ENCODE measurements at regions not wholly inside any gene's neighbourhood (a gene's known extent, or its start where the extent isn't known, plus 50 kb on each side); places are given as distances from the start of the nearest gene placed in this dataset.
A peak's percentile ranks its signal among the peaks of the same experiment; 100 is the strongest.

DNA sequence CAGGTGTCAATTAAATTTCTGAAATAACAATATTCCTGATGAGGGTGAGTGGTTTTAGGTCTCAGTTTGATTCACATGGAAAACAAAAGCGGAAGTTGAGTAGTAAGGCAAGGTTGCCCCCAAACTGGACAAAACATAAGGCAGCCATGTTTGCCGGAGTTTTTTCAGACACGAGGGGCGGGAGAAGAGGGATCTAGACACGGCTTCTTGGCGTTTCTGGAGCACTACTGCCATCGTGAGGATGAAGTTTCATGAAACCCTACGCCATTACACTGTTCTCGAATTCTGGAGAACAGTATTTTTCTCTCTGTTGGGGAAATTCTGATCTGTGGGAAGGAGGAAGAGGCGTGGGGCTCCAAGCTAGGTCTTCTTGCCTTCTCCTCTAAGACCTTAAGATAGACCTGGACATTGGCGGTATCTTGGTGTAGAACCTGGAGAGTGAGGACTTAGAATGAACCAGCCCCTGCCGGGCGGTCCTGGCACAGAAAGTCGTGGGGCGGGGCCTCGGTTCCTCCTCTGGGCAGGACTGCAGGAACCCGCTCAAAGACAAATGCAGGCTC, 160.3 kb downstream of the OR13H1 start:
- ATAC-seq, result peak; percentile 88

DNA sequence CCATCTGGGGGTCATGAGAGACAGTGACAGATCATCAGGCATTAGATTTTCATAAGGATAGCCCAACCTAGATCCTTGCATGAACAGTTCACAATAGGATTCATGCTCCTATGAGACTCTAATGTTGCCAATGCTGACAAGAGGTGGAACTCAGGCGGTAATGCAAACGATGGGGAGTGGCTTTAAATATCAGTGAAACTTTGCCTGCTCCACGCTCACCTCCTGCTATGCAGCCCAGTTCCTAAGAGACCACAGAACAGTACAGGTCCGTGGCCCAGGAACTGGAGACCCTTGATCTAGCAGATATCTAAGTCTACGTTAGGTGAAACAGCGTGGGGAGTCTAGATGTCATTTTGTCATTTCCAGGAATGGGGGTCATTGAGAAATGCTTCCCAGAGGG, 165.7 kb downstream of the OR13H1 start:
- no peak for ATAC-seq

DNA sequence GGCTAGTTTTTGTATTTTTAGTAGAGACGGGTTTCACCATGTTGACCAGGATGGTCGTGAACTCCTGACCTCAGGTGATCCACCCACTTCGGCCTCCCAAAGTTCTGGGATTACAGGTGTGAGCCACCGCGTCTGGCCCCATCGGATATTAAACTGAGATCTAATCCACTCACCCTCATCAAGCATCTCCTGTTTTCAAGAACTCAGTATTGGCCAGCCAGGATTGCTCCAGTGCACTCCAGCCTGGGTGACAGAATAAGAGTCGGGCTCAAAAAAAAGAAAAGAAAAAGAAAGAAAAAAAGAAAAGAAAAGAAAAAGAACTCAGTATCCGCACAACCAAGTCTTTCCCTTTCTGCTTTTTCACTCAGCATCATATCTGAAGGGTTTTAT, 167.6 kb downstream of the OR13H1 start:
- ATAC-seq, result no peak

DNA sequence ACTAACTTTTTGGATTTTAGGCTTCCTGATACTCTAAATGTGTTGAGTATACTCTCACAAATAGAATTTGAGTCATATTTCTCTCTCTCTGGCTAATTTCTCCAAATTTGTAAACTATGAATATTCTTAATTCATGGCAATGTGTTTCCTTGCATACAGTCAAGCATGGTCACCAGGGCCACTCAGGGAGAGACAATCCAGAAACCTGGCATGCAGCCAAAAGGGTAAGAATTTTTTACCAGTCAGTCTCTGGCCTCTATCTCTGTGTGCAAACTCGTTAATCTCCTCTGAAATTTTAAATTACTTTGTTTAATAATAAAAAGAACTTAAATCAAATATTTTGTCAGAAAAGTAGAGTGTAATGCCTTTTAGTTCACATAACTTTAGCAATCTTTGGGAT, 179.8 kb downstream of the OR13H1 start:
- no peak for ATAC-seq

DNA sequence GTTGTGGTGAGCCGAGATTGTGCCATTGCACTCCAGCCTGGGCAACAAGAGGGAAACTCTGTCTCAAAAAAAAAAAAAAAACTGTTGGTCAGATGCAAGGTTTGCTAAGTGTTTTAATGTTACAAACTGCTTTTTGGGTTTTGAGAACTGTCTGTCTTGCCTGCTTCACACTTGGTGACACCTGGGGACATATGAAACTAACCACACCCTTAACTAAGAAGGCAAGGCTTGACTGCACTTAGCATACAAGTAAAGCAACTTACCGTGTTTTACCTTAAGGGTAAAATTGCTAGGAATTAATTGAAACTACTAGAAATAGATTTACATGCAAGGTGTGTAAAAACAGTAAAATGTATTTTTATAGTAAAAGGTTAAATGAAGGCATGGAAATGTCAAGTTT, 180.4 kb downstream of the OR13H1 start:
- ATAC-seq, result no peak

DNA sequence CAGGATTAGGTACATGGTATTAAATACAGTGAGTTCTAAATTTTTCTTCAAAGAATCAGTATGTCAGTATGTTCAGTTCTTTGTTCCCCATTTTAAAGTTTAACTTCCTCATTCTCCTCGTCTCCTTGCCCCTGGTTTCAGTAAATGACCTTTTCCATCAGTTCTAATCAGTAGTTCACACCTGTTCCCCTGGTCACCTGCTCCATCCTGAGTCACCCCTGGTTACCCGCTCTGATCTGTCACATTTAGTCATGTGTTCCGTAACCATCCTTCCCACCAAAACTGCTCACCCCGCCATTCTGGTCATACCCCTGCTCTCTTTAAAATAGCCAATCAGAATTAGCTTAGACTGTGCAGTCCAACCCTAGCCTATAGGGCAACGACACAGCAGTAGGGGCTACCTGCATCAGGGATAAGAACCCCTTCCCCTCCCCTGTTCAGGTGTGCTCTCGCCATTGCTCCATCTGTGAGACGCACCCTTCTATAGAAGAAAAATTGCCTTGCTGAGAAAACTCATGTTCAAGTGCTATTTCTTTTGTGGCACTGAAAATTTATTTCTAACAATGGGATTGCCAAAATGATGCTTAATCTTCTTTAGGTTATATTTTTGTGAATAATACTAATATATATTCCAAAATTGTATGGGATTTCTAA, 181.3 kb downstream of the OR13H1 start:
- ATAC-seq, result no peak

DNA sequence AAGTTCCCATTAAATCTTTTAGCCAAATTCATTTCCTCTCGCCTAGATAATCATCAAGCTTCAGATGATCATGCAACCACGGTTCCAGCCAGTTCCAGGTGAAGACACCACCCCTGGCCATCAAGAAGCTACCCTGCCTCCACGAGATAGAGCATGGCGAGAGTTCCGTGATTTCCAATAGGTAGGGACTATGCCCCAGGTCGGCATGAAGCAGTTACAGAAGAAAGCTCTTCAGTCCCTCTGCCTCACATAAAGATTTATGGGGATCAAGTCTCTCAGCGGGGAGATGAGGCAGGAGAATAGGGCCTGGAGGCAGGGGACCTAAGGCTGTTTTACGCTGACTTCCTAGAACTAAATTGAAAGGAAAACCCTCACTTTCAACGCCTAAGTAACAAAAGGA, 183.9 kb downstream of the OR13H1 start:
- ATAC-seq, result no peak

DNA sequence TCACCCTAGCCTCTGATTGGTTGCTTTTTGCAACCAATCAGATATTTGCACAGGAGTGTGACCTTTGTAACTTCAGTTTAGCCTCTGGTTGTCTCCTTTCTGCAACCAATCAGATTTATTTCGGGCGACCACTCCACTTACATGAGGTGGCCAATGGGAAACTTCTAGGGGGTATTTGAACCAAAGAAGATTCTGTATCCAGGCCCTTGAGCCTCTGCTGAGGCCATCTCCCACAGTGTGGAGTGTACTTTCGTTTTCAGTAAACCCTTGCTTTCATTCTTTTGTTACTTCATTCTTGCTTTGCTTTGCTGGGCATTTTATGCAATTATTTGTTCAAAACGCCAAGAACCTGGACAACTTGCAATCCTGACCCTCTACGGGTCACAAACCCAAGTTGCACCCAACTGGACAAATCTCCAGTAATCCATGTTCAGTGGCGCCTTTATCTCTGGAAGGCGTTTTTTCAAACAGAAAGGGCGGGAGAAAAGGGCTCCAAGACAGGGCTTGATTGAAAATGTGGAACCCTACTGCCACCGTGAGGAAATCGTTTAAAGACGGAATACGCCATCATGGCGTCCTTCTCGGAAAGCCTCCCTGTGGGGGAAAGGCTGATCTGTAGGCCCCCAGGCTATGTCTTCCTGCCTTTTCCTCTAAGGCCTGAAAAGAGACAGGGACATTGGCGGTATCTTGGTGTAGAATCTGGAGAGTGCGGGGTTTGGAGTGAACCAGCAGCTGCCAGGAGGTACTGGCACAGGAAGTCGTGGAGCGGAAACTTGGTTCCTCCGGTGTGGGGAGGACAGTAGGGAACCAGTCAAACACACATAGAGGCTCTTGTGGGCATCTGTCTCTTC, 184.6 kb downstream of the OR13H1 start:
- peak; percentile 86 for ATAC-seq

DNA sequence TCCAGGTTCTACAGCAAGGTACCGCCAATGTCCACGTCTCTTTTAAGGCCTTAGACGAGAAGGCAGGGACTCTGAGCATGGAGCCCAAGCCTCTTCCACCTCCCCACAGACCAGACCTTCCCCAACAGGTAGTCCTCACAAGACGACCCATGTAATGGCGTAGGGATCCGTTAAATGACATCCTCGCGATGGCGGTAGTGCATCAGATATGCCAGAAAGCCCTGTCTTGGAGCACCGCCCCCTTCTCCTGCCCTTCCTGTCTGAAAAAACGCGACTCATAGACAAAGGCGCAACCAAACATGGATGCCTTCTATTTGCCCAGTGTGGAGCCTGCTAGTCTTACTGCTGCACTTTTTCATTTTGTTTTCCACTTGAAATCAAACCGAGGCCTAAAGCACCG, 185.4 kb downstream of the OR13H1 start:
- peak; percentile 95 for ATAC-seq

DNA sequence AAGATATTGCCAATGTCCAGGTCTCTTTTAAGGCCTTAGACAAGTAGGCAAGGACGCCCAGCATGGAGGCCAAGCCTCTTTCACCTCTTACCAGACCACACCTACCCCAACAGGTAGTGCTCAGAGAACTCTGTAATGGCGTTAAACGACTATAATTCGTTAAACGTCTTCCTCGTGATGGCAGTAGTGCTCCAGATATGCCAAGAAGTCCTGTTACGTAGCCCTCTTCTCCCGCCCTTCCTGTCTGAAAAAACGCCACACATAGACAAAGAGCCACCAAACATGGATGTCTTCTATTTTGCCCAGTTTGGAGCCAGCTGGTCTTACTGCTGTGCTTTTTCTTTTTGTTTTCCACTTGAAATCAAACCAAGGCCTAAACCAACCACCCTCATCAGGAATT, 190.7 kb downstream of the OR13H1 start:
- ATAC-seq, result peak; percentile 97

DNA sequence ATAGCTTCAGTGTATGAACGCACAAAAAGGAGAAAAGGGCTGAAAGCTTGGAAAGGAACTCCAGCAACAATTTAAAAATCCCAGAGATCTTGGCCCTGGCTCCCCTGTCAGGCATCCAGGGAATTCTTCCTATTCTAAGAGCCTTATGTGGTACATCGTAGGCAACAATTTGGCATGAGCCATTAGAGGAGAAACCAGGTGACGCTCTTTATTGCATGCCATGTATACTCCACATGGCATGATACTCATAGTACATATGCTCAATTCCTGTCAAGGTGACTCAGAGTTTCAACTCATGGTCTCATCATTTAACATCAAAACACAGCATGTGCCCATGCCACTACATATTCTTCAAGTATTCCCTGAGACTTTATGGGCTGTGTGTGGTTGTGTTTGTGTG, 191.3 kb downstream of the OR13H1 start:
- peak; percentile 56 for ATAC-seq

DNA sequence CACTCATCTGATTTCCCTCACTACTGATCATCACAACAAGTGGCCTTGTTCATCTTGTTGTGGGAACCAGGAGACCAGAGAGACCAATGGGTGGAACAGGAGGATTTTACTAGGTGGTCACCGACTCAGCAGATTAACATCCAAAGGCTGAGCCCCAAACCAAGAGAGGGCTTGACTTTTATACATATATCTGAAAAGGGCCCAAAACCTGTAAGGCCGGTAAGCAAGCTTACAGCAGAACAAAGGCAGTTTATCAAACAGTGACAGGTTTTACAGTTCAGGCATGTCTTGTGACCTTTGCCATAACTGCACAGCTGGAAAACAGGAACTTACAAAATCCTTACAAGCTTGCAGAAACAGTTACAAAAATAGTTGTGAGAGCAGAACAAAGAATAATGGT, 195.9 kb downstream of the OR13H1 start:
- peak; percentile 66 for ATAC-seq

DNA sequence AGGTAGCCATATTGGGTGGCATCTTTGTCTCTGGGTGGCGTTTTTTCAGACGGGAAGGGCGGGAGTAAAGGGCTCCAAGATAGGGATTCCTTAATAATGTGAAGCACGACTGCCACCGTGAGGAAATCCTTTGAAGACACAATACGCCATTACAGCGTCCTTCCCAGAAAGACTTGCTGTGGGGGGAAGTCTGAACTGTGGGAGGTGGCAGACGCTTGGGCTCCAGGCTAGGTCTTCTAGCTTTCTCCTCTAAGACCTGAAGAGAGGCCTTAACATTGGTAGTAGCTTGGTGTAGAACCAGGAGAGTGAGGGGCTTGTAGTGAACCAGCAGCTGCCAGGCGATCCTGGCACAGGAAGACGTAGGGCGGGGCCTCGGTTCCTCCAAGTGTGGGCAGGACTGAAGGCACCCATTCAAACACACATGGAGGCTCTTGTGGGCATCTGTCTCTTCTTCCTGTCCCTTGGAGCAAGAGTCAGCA, 197.3 kb downstream of the OR13H1 start:
- ATAC-seq, result peak; percentile 88

DNA sequence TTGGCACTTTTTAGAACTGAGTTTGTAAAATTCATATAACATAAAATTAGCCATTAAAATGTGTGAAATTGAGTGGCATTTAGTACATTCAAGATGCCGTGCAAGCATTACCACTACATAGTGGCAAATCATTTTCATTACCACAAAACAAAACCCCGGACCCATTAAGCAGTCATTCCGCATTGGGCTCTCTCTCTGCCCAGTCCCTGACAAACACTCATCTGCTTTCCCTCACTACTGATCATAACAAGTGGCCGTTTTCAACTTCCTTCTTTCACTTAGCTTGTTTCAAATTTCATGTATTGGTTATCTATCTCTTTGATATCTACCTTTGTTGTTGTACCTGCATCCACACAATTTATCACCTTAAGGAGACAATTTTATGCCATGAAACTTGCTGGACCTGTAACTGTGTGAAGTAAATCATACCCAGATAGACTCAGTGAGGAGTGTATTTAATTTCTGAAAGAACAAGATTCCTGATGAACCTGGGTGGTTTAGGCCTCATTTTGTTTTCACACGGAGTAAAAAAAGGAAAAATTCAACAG, 202.1 kb downstream of the OR13H1 start:
- no peak for ATAC-seq

DNA sequence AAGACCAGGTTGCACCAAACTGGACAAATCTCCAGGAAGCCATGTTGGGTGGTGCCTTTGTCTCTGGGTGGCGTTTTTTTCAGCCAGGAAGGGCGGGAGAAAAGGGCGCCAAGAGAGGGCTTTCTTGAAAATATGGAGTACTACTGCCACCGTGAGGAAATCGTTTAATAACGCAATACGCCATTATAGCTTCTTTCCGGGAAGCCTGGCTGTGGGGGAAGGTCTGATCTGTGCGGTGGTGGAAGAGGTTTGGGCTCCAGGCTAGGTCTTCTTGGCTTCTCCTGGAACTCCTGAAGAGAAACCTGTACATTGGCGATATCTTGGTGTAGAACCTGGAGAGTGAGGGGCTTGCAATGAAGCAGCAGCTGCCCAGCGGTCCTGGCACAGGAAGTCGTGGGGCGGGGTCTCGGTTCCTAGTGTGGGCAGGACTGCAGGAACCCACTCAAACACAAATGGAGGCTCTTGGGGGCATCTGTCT, 202.7 kb downstream of the OR13H1 start:
- ATAC-seq, result peak; percentile 78

DNA sequence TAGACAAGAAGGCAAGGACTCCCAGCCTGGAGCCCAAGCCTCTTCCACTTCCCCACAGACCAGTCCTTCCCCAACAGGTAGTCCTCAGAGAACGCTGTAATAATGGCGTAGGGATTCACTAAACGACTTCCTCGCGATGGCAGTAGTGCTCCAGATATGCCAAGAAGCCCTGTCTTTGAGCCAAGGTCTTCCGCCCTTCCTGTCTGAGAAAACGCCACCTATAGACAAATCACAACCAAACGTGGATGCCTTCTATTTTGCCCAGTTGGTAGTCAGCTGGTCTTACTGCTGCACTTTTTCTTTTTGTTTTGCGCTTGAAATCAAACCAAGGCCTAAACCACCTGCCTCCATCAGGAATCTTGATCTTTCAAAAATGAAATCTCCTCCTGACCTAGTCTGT, 203.3 kb downstream of the OR13H1 start:
- ATAC-seq, result peak; percentile 94

DNA sequence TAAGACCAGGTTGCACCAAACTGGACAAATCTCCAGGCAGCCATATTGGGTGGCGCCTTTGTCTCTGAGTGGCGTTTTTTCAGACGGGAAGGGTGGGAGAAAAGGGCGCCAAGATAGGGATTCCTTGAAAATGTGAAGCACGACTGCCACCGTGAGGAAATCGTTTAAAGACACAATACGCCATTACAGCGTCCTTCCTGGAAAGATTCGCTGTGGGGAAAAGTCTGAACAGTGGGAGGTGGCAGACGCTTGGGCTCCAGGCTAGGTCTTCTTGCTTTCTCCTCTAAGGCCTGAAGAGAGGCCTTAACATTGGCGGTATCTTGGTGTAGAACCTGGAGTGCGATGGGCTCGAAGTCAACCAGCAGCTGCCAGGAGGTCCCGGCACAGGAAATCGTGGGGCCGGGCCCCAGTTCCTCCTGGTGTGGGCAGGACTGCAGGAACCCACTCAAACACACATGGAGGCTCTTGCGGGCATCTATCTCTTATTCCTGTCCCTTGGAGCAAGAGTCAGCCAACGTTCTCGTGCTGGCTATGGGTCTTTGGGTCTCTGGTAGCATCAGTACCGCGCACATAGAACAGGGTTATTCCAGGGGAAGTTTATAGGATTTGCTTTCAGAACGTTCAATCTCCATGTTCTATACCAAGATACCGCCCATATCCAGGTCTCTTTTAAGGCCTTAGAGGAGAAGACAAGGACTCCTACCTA, 208.8 kb downstream of the OR13H1 start:
- peak; percentile 89 for ATAC-seq

DNA sequence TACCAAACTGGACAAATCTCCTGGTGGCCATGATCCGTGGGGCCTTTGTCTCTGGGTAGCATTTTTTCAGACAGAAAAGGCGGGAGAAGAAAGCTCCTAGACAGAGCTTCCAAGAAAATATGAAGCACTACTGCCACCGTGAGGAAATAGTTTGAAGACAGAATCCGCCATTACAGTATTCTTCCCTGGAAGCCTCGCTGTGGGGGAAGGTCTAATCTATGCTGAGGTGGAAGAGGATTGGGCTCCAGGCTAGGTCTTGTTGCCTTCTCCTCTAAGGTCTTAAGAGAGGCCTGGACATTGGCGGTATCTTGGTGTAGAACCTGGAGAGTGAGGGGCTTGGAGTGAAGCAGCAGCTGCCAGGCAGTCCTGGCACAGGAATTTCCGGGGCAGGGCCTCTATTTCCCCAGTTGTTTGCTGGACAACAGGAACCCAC, 218.9 kb downstream of the OR13H1 start:
- ATAC-seq, result peak; percentile 83

DNA sequence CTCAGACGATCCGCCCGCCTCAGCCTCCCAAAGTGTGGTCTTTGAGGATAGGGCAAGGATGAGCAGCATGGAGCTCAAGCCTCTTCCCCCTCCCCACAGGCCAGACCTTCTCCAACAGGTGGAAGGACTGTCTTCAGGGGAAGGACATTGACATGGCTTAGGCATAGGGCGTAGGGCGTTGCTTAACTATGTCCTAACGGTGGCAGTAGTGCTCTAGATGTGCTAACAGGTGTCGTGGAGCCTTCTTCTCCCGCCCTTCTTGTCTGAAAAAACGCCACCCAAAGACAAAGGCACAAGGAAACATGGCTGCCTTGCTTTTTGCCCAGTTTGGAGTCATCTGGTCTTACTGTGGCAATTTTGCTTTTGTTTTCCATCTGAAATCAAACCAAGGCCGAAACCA, 219.8 kb downstream of the OR13H1 start:
- peak; percentile 97 for ATAC-seq

DNA sequence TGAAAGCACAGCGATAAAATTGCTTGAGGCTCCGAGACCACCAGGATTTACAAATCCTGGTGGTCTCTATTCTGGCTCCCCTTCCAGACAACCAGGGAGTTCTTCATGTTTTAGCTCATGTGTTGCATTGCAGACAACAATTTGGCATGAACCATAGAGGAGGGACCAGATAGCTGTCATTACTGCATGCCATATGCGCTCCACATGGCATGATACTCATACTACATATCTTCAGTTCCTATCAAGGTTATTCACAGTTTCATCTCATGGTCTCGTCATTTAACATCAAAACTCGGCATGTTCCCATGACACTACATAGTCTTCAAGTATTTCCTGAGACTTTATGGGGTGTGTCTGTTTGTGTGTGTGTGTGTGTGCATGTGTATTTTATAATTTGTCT, 220.3 kb downstream of the OR13H1 start:
- no peak for ATAC-seq

DNA sequence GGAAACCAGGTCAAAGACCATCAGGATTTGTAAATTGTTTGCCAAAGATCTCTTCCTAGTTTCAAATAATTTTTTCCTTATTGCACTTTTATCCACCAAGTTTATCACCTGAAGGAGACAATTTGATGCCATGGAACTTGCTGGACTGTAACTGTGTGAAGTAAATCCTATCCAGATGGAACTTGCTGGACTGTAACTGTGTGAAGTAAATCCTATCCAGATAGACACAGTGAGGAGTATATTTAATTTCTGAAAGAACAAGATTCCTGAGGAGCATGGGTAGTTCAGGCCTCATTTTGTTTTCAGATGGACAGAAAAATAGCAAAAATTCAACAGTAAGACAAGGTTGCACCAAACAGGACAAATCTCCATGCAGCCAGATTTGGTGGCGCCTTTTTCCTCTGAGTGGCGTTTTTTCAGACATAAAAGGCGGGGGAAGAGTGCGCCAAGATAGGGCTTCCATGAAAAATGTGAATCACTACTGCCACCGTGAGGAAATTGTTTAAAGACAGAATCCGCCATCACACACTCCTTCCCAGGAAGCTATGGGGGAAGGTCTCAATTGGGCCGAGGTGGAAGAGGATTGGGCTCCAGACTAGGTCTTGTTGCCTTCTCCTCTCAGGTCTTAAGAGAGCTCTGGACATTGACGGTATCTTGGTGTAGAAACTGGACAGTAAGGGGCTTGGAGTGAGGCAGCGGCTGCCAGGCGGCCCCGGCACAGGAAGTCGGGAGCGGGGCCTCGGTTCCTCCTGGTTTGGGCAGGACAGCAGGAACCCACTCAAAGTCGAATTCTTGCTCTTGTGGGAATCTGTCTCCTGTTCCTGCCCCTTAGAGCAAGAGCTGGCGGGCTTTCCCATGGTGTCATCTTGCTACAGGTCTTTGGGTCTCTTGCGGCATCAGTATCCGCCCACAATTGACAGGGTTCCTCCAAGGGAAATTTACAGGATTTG, 234.7 kb downstream of the OR13H1 start:
- ATAC-seq, result peak; percentile 87
